MM.1S (cell line): ENCODE measurements at regions not wholly inside any gene's neighbourhood (a gene's known extent, or its start where the extent isn't known, plus 50 kb on each side); places are given as distances from the start of the nearest gene placed in this dataset.
"Not testable (repeated sequence)": the region's sequence is repeated elsewhere in the genome, so short reads cannot be mapped to it uniquely, and the experiment has no call there.

Experiments
- DNase-seq: peaks from one replicate; pipeline ENCODE4 v3.0.0-alpha.2; 2015
- H2AFZ ChIP-seq: fragments of 300-600 bp; sonication (generic); 2 replicates; pipeline ENCODE4 v1.6.0; 2016; ENCODE audit warnings: antibody characterized with exemption, low read length
- H3F3A ChIP-seq: fragments of 300-600 bp; sonication (generic); 2 replicates; pipeline ENCODE4 v1.6.1; 2016; ENCODE audit warnings: mild to moderate bottlenecking, antibody characterized with exemption, low read length, moderate library complexity, mixed read lengths; ENCODE audit not compliant: insufficient read depth
- H3K27ac ChIP-seq: fragments of 300-600 bp; sonication (generic); 2 replicates; pipeline ENCODE4 v1.5.1; 2016; ENCODE audit warnings: mild to moderate bottlenecking, low read length
- H3K27me3 ChIP-seq: fragments of 300-600 bp; sonication (generic); replicated peaks from 2 replicates; pipeline ENCODE4 v1.6.0; 2016; ENCODE audit warnings: low read length; ENCODE audit not compliant: insufficient read depth
- H3K36me3 ChIP-seq: fragments of 300-600 bp; sonication (generic); replicated peaks from 2 replicates; pipeline ENCODE4 v1.6.1; 2016; ENCODE audit warnings: mild to moderate bottlenecking, low read length, mixed read lengths; ENCODE audit not compliant: insufficient read depth
- H3K4me1 ChIP-seq: fragments of 300-600 bp; sonication (generic); 2 replicates; pipeline ENCODE4 v1.6.1; 2016; ENCODE audit warnings: low read length, mixed read lengths
- H3K4me2 ChIP-seq: fragments of 300-600 bp; sonication (generic); 2 replicates; pipeline ENCODE4 v1.6.0; 2016; ENCODE audit warnings: low read depth, low read length
- H3K4me3 ChIP-seq: fragments of 300-600 bp; sonication (generic); 2 replicates; pipeline ENCODE4 v1.5.1; 2016; ENCODE audit warnings: low read length, mixed read lengths
- H3K79me2 ChIP-seq: fragments of 300-600 bp; sonication (generic); 2 replicates; pipeline ENCODE4 v1.6.1; 2016; ENCODE audit warnings: mixed run types, low read length, mixed read lengths
- H3K9ac ChIP-seq: fragments of 300-600 bp; sonication (generic); 2 replicates; pipeline ENCODE4 v1.6.1; 2016; ENCODE audit warnings: low read length, mixed read lengths
- H3K9me2 ChIP-seq: fragments of 300-600 bp; sonication (generic); replicated peaks from 2 replicates; pipeline ENCODE4 v1.6.1; 2016; ENCODE audit warnings: mild to moderate bottlenecking, low read length, mixed read lengths; ENCODE audit not compliant: insufficient read depth
- H3K9me3 ChIP-seq: fragments of 300-600 bp; sonication (generic); replicated peaks from 2 replicates; pipeline ENCODE4 v1.6.1; 2016; ENCODE audit warnings: mild to moderate bottlenecking, low read length, mixed read lengths; ENCODE audit not compliant: insufficient read depth
- H4K20me1 ChIP-seq: fragments of 300-600 bp; sonication (generic); 2 replicates; pipeline ENCODE4 v1.6.1; 2016; ENCODE audit warnings: mild to moderate bottlenecking, low read length, moderate library complexity, mixed read lengths; ENCODE audit not compliant: insufficient read depth
- CTCF ChIP-seq: fragments of 300-600 bp; sonication (generic); IDR thresholded peaks from 2 replicates; pipeline ENCODE4 v1.5.1; 2016; ENCODE audit warnings: antibody characterized with exemption, low read length, mixed read lengths
- EZH2 ChIP-seq: fragments of 300-600 bp; sonication (generic); optimal IDR thresholded peaks from 2 replicates; pipeline ENCODE3; 2017; ENCODE audit warnings: low read depth, mild to moderate bottlenecking, antibody characterized with exemption, low read length, mixed read lengths
- EZH2phosphoT487 ChIP-seq: fragments of 300-600 bp; sonication (generic); IDR thresholded peaks from 2 replicates; pipeline ENCODE4 v1.6.1; 2018; ENCODE audit warnings: antibody characterized with exemption, low read length

DNA sequence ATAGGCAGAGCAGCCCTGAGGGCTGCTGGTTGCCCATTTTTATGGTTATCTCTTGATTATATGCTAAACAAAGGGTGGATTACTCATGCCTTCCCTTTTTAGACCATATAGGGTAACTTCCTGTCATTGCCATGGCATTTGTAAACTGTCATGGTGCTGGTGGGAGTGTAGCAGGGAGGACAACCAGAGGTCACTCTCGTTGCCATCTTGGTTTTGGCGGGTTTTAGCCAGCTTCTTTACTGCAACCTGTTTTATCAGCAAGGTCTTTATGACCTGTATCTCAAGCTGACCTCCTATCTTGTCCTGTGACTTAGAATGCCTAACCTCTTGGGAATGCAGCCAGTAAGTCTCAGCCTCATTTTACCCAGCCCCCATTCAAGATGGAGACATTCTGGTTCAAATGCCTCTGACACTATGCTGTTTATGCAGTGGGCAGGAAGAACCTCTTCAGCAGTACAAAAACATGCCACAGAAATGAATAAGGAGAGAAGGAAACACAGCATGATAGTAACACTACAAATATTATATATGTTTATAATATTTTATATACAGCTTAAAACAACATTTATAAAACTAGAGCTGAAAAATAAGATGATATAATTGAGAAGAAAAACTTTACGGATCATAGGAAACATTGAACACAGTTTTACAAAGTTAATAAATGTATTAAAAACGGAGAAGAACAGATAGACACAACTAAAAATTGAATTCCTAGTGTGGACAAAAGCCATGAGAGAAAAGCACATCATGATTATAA is 58.9 kb upstream of the SAMD5 start:
- no peak overlapping the region for H3K4me2 ChIP-seq
- no peak overlapping the region for H2AFZ ChIP-seq
- H3F3A ChIP-seq, result no peaks in the 10 kb centered on the region
- H3K27me3 ChIP-seq, result no peaks in the 10 kb centered on the region
- no peaks in the 10 kb centered on the region for H3K79me2 ChIP-seq
- DNase-seq, result no peak
- TF ChIP-seq EZH2 (no peak), CTCF (no peak), EZH2phosphoT487 (no peak)
- H4K20me1 ChIP-seq, result no peaks in the 10 kb centered on the region
- H3K4me1 ChIP-seq, result no peaks in the 10 kb centered on the region
- H3K36me3 ChIP-seq, result no peaks in the 10 kb centered on the region
- no peak overlapping the region for H3K4me3 ChIP-seq
- no peak overlapping the region for H3K9ac ChIP-seq
- no peaks in the 10 kb centered on the region for H3K9me2 ChIP-seq
- no peak overlapping the region for H3K27ac ChIP-seq
- H3K9me3 ChIP-seq, result no peaks in the 10 kb centered on the region

- Histone ChIP-seq H3K27ac (no peak overlapping the region), H2AFZ (no peak overlapping the region), H3K36me3 (no peaks in the 10 kb centered on the region), H3K9me3 (no peaks in the 10 kb centered on the region), H3K4me2 (no peak overlapping the region), H3K27me3 (no peaks in the 10 kb centered on the region), H3K9ac (no peak overlapping the region), H4K20me1 (no peaks in the 10 kb centered on the region), H3K4me3 (no peak overlapping the region), H3F3A (no peaks in the 10 kb centered on the region), H3K4me1 (no peaks in the 10 kb centered on the region), H3K79me2 (no peaks in the 10 kb centered on the region), H3K9me2 (no peaks in the 10 kb centered on the region)
- TF ChIP-seq EZH2 (no peak), CTCF (no peak), EZH2phosphoT487 (no peak)
- DNase-seq, result no peak
Measured at GRCh38 chr6:147453361-147453760, 55.1 kb upstream of the SAMD5 start.

DNA sequence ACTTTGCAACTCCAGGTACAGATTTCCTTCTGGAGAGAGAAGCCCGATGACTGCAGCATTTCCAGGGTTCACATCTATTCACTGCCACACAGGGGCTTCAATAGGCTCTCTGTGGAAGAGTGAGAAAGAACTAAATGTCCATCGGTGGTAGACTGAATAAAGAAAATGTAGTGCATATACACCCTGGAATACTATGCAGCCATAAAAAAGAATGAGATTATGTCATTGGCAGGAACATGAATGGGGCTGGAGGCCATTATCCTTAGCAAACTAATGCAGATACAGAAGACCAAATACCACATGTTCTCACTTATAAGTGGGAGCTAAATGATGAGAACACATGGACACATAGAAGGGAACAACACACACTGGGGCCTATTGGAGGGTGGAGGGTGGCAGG is 53.6 kb upstream of the SAMD5 start:
- DNase-seq, result not testable (repeated sequence)

More for the DNA sequence above, 53.6 kb upstream of the SAMD5 start:
- not testable (repeated sequence) for H3K4me1 ChIP-seq, H2AFZ ChIP-seq, H3K4me2 ChIP-seq, H3K27ac ChIP-seq, H3K9ac ChIP-seq, H3K79me2 ChIP-seq, H4K20me1 ChIP-seq, H3F3A ChIP-seq, H3K4me3 ChIP-seq, H3K27me3 ChIP-seq, H3K9me3 ChIP-seq, H3K36me3 ChIP-seq, H3K9me2 ChIP-seq
